Skin epidermis (tissue), 12 donors: ENCODE measurements at regions not wholly inside any gene's neighbourhood (a gene's known extent, or its start where the extent isn't known, plus 50 kb on each side); places are given as distances from the start of the nearest gene placed in this dataset.
"Not testable (repeated sequence)": the region's sequence is repeated elsewhere in the genome, so short reads cannot be mapped to it uniquely, and the experiment has no call there.

ENCODE experiments used
- H3K27ac ChIP-seq, 21 experiments: fragments of 200-600 bp; sonication (generic) in 11 of 21; one replicate each; pipeline ENCODE4 v1.5.0; 2020; ENCODE audit warnings: mild to moderate bottlenecking in 3 of 21, inconsistent platforms in 2 of 21, moderate library complexity in 2 of 21
- H3K4me3 ChIP-seq, 7 experiments: fragments of 200-600 bp; sonication (generic) in 2 of 7; one replicate each; pipeline ENCODE4 v1.5.0; 2020; ENCODE audit warnings: inconsistent platforms in 2 of 7, mild to moderate bottlenecking in 2 of 7, moderate library complexity in 1 of 7

DNA sequence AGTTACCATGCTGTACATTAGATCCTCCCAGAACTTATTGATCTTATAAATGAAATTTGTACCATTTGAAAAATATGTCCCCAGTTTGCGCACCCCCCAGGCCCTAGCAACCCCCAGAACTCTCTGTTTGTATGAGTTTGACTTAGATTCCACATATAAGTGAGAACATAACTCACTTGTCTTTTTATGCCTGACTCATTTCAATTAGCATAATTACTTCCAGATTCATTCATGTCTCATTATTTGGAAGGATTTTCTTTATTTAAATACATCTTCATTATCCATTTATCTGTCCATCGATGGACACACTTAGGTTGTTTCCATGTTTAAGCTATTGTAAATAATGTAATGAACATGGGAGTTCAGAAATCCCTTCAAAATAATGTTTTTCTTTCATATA lies 705.9 kb downstream of the CCDC85A start:
- Histone ChIP-seq H3K4me3 (no peak overlapping the region), H3K27ac (no peak overlapping the region)

GRCh38 chr2:56892382-56892781 lies 708.6 kb downstream of the CCDC85A start:
- Histone ChIP-seq H3K4me3 (no peak overlapping the region), H3K27ac (no peak overlapping the region)

DNA sequence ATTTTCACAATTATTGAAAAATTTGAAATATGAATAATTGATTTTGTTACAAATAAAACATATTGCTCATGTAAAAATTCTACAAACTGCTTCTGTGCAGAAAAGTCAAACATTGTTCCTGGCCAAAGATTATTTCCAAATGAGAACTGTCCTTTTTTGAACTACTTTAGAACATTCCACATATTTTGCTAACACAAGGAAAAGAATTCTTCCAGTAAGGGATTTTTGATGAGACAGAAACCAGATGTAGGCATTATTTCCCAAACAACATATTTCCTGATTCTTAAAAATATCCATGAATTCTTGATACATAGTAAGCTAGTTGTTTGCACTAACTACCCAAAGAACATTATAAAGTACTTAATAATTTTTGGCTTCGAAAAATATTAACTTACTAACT lies 715.2 kb downstream of the CCDC85A start:
- H3K4me3 ChIP-seq: no peak overlapping the region
- no peak overlapping the region for H3K27ac ChIP-seq

DNA sequence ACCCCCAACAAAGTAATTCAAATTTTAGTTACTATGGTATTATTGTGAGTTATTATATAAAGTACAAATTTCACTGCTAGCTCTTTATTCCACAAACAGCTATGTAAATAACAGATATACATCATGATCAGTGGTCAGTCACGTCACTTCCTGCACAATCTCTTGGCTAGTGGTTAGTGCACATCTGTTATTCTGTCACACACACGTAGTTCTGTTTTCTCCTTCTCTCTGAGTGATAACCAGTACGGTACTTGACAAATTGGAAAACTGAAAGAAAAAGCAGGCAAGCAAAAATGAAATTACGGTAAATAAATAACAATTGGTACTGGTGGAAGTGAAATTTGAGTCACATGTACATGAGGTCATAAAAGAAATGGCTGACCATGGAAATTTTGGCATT lies 728.7 kb downstream of the CCDC85A start:
- H3K4me3 ChIP-seq: no peak overlapping the region
- H3K27ac ChIP-seq: no peak overlapping the region

GRCh38 chr2:56918790-56919189 lies 735.0 kb downstream of the CCDC85A start:
- no peak overlapping the region for H3K4me3 ChIP-seq
- H3K27ac ChIP-seq: no peak overlapping the region

- no peak overlapping the region for H3K27ac ChIP-seq
- no peak overlapping the region for H3K4me3 ChIP-seq
Observed at GRCh38 chr2:56933976-56934375, 750.2 kb downstream of the CCDC85A start.

GRCh38 chr2:56934866-56935265 lies 751.1 kb downstream of the CCDC85A start:
- Histone ChIP-seq H3K27ac (no peak overlapping the region), H3K4me3 (no peak overlapping the region)

DNA sequence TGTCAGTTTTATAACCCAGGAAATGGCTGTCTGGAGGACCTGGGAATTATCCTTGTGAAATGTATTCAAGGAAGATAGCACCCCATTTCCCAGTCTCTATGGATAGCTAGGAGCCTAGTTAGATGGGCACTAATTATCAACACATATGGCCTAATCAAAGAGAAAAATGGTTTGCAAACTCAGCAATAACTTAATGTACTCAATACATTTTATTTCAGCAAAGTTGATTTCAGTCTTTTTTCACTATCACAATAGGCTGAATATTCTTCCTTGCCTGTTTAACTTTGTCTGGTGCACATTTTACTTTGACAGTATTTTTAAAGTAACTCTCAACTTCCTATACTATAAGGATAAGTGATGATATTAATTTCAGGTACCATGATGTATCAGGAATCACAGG lies 756.3 kb downstream of the CCDC85A start:
- no peak overlapping the region for H3K27ac ChIP-seq
- H3K4me3 ChIP-seq: no peak overlapping the region

DNA sequence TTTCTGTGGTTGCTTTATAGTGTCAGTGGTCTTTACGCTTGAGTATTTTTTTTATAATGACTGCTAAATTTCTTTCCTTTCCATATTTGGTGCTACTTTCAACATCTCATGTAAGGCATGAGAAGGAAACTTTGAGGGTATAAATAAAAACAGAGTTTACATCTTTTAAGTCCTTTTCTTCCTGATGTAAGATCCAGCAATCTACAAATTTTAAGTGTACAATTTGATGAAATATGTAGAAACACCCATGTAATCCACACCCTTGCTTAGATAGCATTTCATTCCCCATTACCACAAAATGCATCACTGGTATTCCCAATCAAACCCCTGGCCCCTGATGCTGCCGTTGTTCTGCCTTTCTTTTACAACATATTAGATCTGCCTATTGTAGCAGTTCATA lies 769.1 kb downstream of the CCDC85A start:
- H3K4me3 ChIP-seq: no peak overlapping the region
- no peak overlapping the region for H3K27ac ChIP-seq

DNA sequence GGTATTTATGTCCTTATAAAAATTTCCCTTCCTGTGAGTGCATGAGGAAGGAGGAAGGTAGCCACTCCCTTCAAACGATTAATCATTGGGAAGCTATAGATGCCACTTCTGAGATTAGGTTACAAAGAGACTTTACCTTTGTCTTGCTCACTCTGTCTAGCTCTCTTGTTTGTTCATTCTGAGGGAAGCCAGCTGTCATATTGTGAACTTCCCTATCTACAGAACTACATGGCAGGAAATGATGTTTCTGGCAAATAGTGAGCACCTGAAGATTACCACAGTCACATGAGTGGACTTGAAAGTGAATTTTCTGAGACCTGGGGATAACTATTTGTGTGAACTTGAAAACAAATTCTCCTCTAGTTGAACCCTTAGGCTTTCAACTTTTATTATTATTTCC lies 776.8 kb downstream of the CCDC85A start:
- Histone ChIP-seq H3K4me3 (no peak overlapping the region), H3K27ac (no peak overlapping the region)

- H3K4me3 ChIP-seq: no peak overlapping the region
- no peak overlapping the region for H3K27ac ChIP-seq
Observed at GRCh38 chr2:56962673-56963072, 778.9 kb downstream of the CCDC85A start.

- Histone ChIP-seq H3K27ac (no peak overlapping the region), H3K4me3 (no peak overlapping the region)
Observed at GRCh38 chr2:56969513-56969912, 785.7 kb downstream of the CCDC85A start.

GRCh38 chr2:56971383-56971974 lies 787.7 kb downstream of the CCDC85A start:
- no peak overlapping the region for H3K27ac ChIP-seq
- no peak overlapping the region for H3K4me3 ChIP-seq

DNA sequence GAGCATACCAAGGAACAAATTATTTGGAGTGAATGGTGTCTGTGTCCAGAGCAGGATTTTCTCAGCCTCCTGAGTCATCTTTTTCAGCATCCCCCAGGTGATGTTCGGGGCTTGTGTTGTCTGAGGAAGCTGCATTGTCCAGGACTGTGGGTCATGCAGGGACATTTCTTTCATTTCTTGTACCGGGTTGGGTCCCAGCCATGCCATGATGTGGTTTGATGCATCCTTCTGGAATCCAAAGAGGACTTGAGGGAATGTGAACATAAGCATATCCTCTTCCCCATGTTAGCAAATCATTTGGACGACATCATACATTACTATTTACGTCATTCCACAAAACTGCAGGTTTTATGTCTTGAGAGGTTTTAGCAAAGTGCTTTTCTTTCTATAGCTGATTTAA lies 797.8 kb downstream of the CCDC85A start:
- H3K27ac ChIP-seq: no peak overlapping the region
- H3K4me3 ChIP-seq: no peak overlapping the region

DNA sequence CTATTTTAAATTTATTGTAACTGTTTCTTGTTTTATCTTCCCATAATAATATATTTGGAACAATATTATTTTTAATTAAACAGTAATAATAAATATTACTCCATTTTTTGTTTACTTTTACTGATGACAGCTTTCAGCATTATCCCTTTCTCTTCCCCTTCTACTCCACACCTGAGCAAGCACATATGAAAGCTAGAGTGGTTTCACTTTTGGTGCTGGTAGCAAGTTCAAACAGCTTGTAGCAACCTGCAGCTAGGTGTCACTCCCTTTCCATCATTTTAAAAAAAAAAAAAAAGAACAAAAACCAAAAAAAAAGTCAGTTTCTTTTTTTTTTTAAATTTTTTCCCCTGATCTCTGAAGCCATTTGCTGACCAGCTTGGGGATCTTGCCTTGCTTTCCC lies 801.8 kb downstream of the CCDC85A start:
- no peak overlapping the region for H3K4me3 ChIP-seq
- no peak overlapping the region for H3K27ac ChIP-seq

GRCh38 chr2:57022496-57022895 lies 838.7 kb downstream of the CCDC85A start:
- no peak overlapping the region for H3K27ac ChIP-seq
- no peak overlapping the region for H3K4me3 ChIP-seq

GRCh38 chr2:57044931-57045635 lies 861.3 kb downstream of the CCDC85A start:
- no peak overlapping the region for H3K27ac ChIP-seq

GRCh38 chr2:57049273-57049672 lies 865.5 kb downstream of the CCDC85A start:
- H3K4me3 ChIP-seq: no peak overlapping the region

More at GRCh38 chr2:57044931-57045635, 861.3 kb downstream of the CCDC85A start:
- no peak overlapping the region for H3K4me3 ChIP-seq

DNA sequence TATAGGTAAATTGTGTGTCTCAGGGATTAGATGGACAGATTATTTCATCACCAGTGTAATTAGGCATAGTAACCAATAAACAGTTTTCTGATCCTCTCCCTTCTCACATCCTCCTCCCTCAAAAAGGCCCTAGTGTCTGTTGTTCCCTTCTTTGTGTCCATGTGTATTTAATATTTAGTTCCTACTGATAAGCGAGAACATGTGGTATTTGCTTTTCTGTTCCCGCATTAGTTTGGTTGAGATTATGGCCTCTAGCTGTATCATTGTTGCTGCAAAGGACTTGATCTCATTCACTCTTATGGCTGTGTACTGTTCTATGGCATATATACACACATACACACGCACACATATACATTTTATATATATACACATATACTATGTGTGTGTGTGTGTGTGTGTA lies 866.2 kb downstream of the CCDC85A start:
- no peak overlapping the region for H3K27ac ChIP-seq

More at GRCh38 chr2:57049273-57049672, 865.5 kb downstream of the CCDC85A start:
- no peak overlapping the region for H3K27ac ChIP-seq

GRCh38 chr2:57066301-57066700 lies 882.5 kb downstream of the CCDC85A start:
- not testable (repeated sequence) for H3K4me3 ChIP-seq, H3K27ac ChIP-seq

More for the DNA sequence above, 866.2 kb downstream of the CCDC85A start:
- H3K4me3 ChIP-seq: no peak overlapping the region

DNA sequence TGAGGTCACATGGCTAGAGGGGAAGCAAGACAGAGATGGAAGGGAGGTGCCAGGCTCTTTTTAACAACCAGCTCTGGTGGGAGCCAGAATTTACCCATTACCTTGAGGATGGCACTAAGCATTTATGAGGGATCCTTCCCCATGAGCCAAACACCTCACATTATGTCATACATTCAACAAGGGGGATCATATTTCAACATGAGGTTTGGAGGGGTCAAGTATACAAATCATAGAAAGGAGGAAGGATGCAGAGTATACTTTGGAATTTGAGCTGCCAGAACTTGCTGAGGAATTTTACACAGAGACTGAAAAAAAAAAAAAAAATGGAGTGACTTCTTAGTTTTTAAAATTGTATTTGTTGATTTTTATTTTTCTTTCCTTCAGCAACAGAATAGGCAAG lies 891.4 kb downstream of the CCDC85A start:
- no peak overlapping the region for H3K27ac ChIP-seq
- H3K4me3 ChIP-seq: no peak overlapping the region

- Histone ChIP-seq H3K27ac (no peak overlapping the region), H3K4me3 (no peak overlapping the region)
Observed at GRCh38 chr2:57080035-57080434, 896.2 kb downstream of the CCDC85A start.
